Mucosa of rectum (tissue), 2 donors: ENCODE measurements at regions not wholly inside any gene's neighbourhood (a gene's known extent, or its start where the extent isn't known, plus 50 kb on each side); places are given as distances from the start of the nearest gene placed in this dataset.
"Not testable (repeated sequence)": the region's sequence is repeated elsewhere in the genome, so short reads cannot be mapped to it uniquely, and the experiment has no call there.

Source experiments
- H3K27ac ChIP-seq, 2 donors: one replicate each; pipeline ENCODE4 v1.7.0; 2013; ENCODE audit warnings: inconsistent platforms in 2 of 2, low read depth in 2 of 2, low read length in 2 of 2
- H3K27me3 ChIP-seq, 2 donors: one replicate each; pipeline ENCODE4 v1.7.0; 2013; ENCODE audit warnings: low read length in 2 of 2; ENCODE audit not compliant: control insufficient read depth in 2 of 2, insufficient read depth in 2 of 2
- H3K36me3 ChIP-seq, 2 donors: one replicate each; pipeline ENCODE4 v1.7.0; 2013; ENCODE audit warnings: low read length in 2 of 2; ENCODE audit not compliant: control insufficient read depth in 2 of 2, insufficient read depth in 2 of 2
- H3K4me1 ChIP-seq, 2 donors: one replicate each; pipeline ENCODE4 v1.7.0; 2013; ENCODE audit warnings: low read length in 2 of 2, mild to moderate bottlenecking in 1 of 2; ENCODE audit not compliant: control insufficient read depth in 2 of 2, insufficient read depth in 2 of 2
- H3K4me3 ChIP-seq, 2 donors: one replicate each; pipeline ENCODE4 v1.7.0; 2013; ENCODE audit warnings: low read length in 2 of 2
- H3K9ac ChIP-seq, 2 donors: one replicate each; pipeline ENCODE4 v1.7.0; 2013; ENCODE audit warnings: low read length in 2 of 2, low read depth in 1 of 2, mild to moderate bottlenecking in 1 of 2
- H3K9me3 ChIP-seq, 2 donors: one replicate each; pipeline ENCODE4 v1.7.0; 2013; ENCODE audit warnings: low read length in 2 of 2; ENCODE audit not compliant: control insufficient read depth in 2 of 2
- donor health status: healthy.
- donor health status: Normal muscosa, but diverticular disease.

- Histone ChIP-seq H3K9ac (no peak overlapping the region), H3K27ac (peak overlapping the region in 1 of 2 donors; percentile 47)
Observed at GRCh38 chr15:23750179-23750578, 63.1 kb upstream of the NDN start.

GRCh38 chr15:23750776-23751175 lies 63.7 kb upstream of the NDN start:
- H3K9ac ChIP-seq: no peak overlapping the region
- no peaks in the 10 kb centered on the region for H3K4me1 ChIP-seq
- no peak overlapping the region for H3K27ac ChIP-seq
- H3K27me3 ChIP-seq: no peaks in the 10 kb centered on the region
- H3K36me3 ChIP-seq: no peaks in the 10 kb centered on the region
- H3K4me3 ChIP-seq: no peak overlapping the region
- H3K9me3 ChIP-seq: no peaks in the 10 kb centered on the region

More at GRCh38 chr15:23750179-23750578, 63.1 kb upstream of the NDN start:
- Histone ChIP-seq H3K27me3 (no peaks in the 10 kb centered on the region), H3K4me1 (no peaks in the 10 kb centered on the region), H3K36me3 (no peaks in the 10 kb centered on the region), H3K4me3 (no peak overlapping the region), H3K9me3 (no peaks in the 10 kb centered on the region)

GRCh38 chr15:23753248-23753647 lies 66.1 kb upstream of the NDN start:
- Histone ChIP-seq H3K36me3 (no peaks in the 10 kb centered on the region), H3K9ac (no peak overlapping the region), H3K27ac (no peak overlapping the region), H3K4me1 (no peaks in the 10 kb centered on the region), H3K9me3 (no peaks in the 10 kb centered on the region), H3K4me3 (no peak overlapping the region), H3K27me3 (no peaks in the 10 kb centered on the region)

- no peaks in the 10 kb centered on the region for H3K36me3 ChIP-seq
- no peaks in the 10 kb centered on the region for H3K27me3 ChIP-seq
- no peaks in the 10 kb centered on the region for H3K9me3 ChIP-seq
- no peak overlapping the region for H3K27ac ChIP-seq
- H3K4me3 ChIP-seq: no peak overlapping the region
- no peak overlapping the region for H3K9ac ChIP-seq
- no peaks in the 10 kb centered on the region for H3K4me1 ChIP-seq
Observed at GRCh38 chr15:23758891-23759290, 71.8 kb upstream of the NDN start.

- no peak overlapping the region for H3K9ac ChIP-seq
- H3K4me3 ChIP-seq: no peak overlapping the region
Observed at GRCh38 chr15:23760024-23760423, 72.9 kb upstream of the NDN start.

GRCh38 chr15:23761386-23761785 lies 74.3 kb upstream of the NDN start:
- no peaks in the 10 kb centered on the region for H3K9me3 ChIP-seq
- no peak overlapping the region for H3K9ac ChIP-seq
- no peaks in the 10 kb centered on the region for H3K27me3 ChIP-seq
- no peaks in the 10 kb centered on the region for H3K36me3 ChIP-seq
- no peaks in the 10 kb centered on the region for H3K4me1 ChIP-seq
- H3K4me3 ChIP-seq: no peak overlapping the region
- no peak overlapping the region for H3K27ac ChIP-seq

More at GRCh38 chr15:23760024-23760423, 72.9 kb upstream of the NDN start:
- Histone ChIP-seq H3K36me3 (no peaks in the 10 kb centered on the region), H3K9me3 (no peaks in the 10 kb centered on the region), H3K4me1 (no peaks in the 10 kb centered on the region), H3K27me3 (no peaks in the 10 kb centered on the region), H3K27ac (no peak overlapping the region)

GRCh38 chr15:23762026-23762425 lies 74.9 kb upstream of the NDN start:
- Histone ChIP-seq H3K4me1 (no peaks in the 10 kb centered on the region), H3K27me3 (no peaks in the 10 kb centered on the region), H3K9me3 (no peaks in the 10 kb centered on the region), H3K36me3 (no peaks in the 10 kb centered on the region), H3K27ac (no peak overlapping the region), H3K4me3 (no peak overlapping the region), H3K9ac (no peak overlapping the region)

GRCh38 chr15:23763021-23763420 lies 75.9 kb upstream of the NDN start:
- no peak overlapping the region for H3K4me3 ChIP-seq
- no peaks in the 10 kb centered on the region for H3K9me3 ChIP-seq

GRCh38 chr15:23764306-23764705 lies 77.2 kb upstream of the NDN start:
- Histone ChIP-seq H3K9ac (no peak overlapping the region), H3K36me3 (no peaks in the 10 kb centered on the region), H3K27ac (no peak overlapping the region), H3K27me3 (no peaks in the 10 kb centered on the region), H3K4me1 (no peaks in the 10 kb centered on the region), H3K9me3 (no peaks in the 10 kb centered on the region), H3K4me3 (no peak overlapping the region)

More at GRCh38 chr15:23763021-23763420, 75.9 kb upstream of the NDN start:
- H3K27me3 ChIP-seq: no peaks in the 10 kb centered on the region
- no peaks in the 10 kb centered on the region for H3K4me1 ChIP-seq
- H3K27ac ChIP-seq: no peak overlapping the region
- no peaks in the 10 kb centered on the region for H3K36me3 ChIP-seq
- no peak overlapping the region for H3K9ac ChIP-seq

- Histone ChIP-seq H3K27me3 (no peaks in the 10 kb centered on the region), H3K9me3 (no peaks in the 10 kb centered on the region), H3K9ac (no peak overlapping the region), H3K4me3 (no peak overlapping the region), H3K36me3 (no peaks in the 10 kb centered on the region), H3K4me1 (no peaks in the 10 kb centered on the region), H3K27ac (no peak overlapping the region)
Observed at GRCh38 chr15:23764716-23765115, 77.6 kb upstream of the NDN start.

- not testable (repeated sequence) for H3K9me3 ChIP-seq, H3K4me3 ChIP-seq, H3K4me1 ChIP-seq, H3K9ac ChIP-seq, H3K27ac ChIP-seq, H3K27me3 ChIP-seq, H3K36me3 ChIP-seq
Observed at GRCh38 chr15:23766779-23767178, 79.7 kb upstream of the NDN start.
